ENCODE measurements at regions not wholly inside any gene's neighbourhood (a gene's known extent, or its start where the extent isn't known, plus 50 kb on each side); places are given as distances from the start of the nearest gene placed in this dataset.

GRCh38 chr15:93270937-93271467, 182.0 kb upstream of the RGMA start:
- Histone ChIP-seq H3K9me3 (peaks cover 0 to 46% (median 8%) of the 10 kb centered on the region in 12 donors), H3K36me3 (no peaks in the 10 kb centered on the region), H3K4me1 (no peaks in the 10 kb centered on the region), H3K27ac (no peak overlapping the region), H3K27me3 (no peaks in the 10 kb centered on the region), H3K4me3 (no peak overlapping the region)
- TF ChIP-seq POLR2A (IDR thresholded peaks at IDR 0.05): no peak
- TF ChIP-seq CTCF (IDR thresholded peaks at IDR 0.05): no peak
- ATAC-seq: no peak
- no peak for DNase-seq
- WGBS, 4 donors: 55 to 67% (median 64%) methylated on average over 8 of the region's 8 CpGs
- intact Hi-C loops (cut with DNase I): no loop called here

- Histone ChIP-seq H3K27ac (no peak overlapping the region), H3K27me3 (no peaks in the 10 kb centered on the region), H3K36me3 (no peaks in the 10 kb centered on the region), H3K4me3 (no peak overlapping the region), H3K9me3 (peaks cover 0 to 37% (median 8%) of the 10 kb centered on the region in 12 donors), H3K4me1 (no peaks in the 10 kb centered on the region)
- WGBS, 4 donors: 88 to 94% (median 92%) methylated on average over 4 of the region's 4 CpGs
- no peak for DNase-seq
- TF ChIP-seq CTCF (IDR thresholded peaks at IDR 0.05) (no peak), POLR2A (IDR thresholded peaks at IDR 0.05) (no peak)
- no peak for ATAC-seq
- intact Hi-C loops (cut with DNase I): no loop called here
These were observed 179.1 kb upstream of the RGMA start for GRCh38 chr15:93268066-93268465.

GRCh38 chr15:93266291-93266690, 177.3 kb upstream of the RGMA start:
- Histone ChIP-seq H3K4me3 (no peak overlapping the region), H3K36me3 (no peaks in the 10 kb centered on the region), H3K27me3 (no peaks in the 10 kb centered on the region), H3K9me3 (peaks cover 0 to 23% (median 5%) of the 10 kb centered on the region in 12 donors), H3K4me1 (no peaks in the 10 kb centered on the region), H3K27ac (no peak overlapping the region)
- intact Hi-C loops (cut with DNase I): no loop called here
- no peak for ATAC-seq
- 74 to 83% (median 78%) methylated on average over 14 to 15 of the region's 15 CpGs for WGBS, 4 donors
- no peak for DNase-seq
- TF ChIP-seq POLR2A (IDR thresholded peaks at IDR 0.05): no peak

GRCh38 chr15:93265111-93265556, 176.1 kb upstream of the RGMA start:
- no peaks in the 10 kb centered on the region for H3K4me1 ChIP-seq
- intact Hi-C loops (cut with DNase I): no loop called here
- no peak for TF ChIP-seq CTCF (IDR thresholded peaks at IDR 0.05)
- TF ChIP-seq POLR2A (IDR thresholded peaks at IDR 0.05): no peak
- ATAC-seq (peak in 2 of 4 donors; percentile 85 to 95), DNase-seq (no peak)
- no peak overlapping the region for H3K4me3 ChIP-seq
- no peaks in the 10 kb centered on the region for H3K36me3 ChIP-seq
- H3K9me3 ChIP-seq: peaks cover 0 to 12% (median 0%) of the 10 kb centered on the region in 12 donors
- 78 to 90% (median 82%) methylated on average over 6 to 7 of the region's 7 CpGs for WGBS, 4 donors
- H3K27me3 ChIP-seq: no peaks in the 10 kb centered on the region
- H3K27ac ChIP-seq: no peak overlapping the region

GRCh38 chr15:93261845-93262244, 172.8 kb upstream of the RGMA start:
- WGBS, 4 donors: 76 to 85% (median 81%) methylated on average over 4 of the region's 4 CpGs
- intact Hi-C loops (cut with DNase I): no loop called here
- ATAC-seq: no peak

More at GRCh38 chr15:93261845-93262244, 172.8 kb upstream of the RGMA start:
- no peak overlapping the region for H3K27ac ChIP-seq
- DNase-seq: no peak
- H3K9me3 ChIP-seq: peaks cover 0 to 8% (median 0%) of the 10 kb centered on the region in 12 donors
- H3K36me3 ChIP-seq: no peaks in the 10 kb centered on the region
- H3K4me1 ChIP-seq: peaks cover 0 to 8% (median 0%) of the 10 kb centered on the region in 12 donors
- H3K4me3 ChIP-seq: no peak overlapping the region
- H3K27me3 ChIP-seq: no peaks in the 10 kb centered on the region
- TF ChIP-seq POLR2A (IDR thresholded peaks at IDR 0.05): no peak
- no peak for TF ChIP-seq CTCF (IDR thresholded peaks at IDR 0.05)
